ENCODE measurements at regions not wholly inside any gene's neighbourhood (a gene's known extent, or its start where the extent isn't known, plus 50 kb on each side); places are given as distances from the start of the nearest gene placed in this dataset.
"Not testable (repeated sequence)": the region's sequence is repeated elsewhere in the genome, so short reads cannot be mapped to it uniquely, and the experiment has no call there.

DNA sequence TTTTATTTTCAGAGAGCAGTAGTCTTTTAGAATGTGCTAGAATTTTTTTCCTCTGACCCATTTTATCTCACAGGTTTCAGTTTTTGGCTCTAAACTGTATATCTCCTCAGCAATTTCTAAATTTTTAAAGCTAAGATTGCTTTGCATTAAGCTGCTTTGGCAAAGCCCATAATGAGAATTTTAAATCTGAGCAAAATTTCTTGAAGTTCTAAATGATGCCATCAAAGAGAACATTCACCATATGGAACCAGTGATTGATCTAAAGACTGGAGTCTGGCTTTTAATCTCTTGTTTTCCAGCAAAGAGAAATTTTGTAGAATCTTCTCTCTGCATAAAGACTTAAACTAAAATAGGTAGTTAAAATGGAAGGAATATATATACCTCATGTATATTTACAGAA is 313.6 kb downstream of the TBC1D32 start:
- no peak for DNase-seq

DNA sequence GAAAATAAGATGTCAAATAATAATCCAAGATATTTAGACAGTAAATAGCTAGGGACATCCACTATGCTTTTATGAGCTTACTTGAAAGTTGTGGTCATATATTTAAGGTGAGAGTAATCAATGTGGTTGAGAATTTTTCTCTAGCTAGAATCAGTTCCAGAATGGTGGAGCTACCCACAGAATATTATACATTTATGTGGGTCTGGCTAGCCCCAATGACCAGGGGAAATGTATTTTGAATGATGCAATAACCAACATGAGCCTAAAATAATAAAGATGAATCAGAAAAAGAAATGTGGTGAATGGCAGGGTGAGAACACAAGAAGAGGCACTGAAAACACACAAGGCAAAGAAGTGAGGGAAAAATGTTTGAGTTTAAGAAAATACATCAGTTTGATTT is 325.7 kb downstream of the TBC1D32 start:
- no peak for DNase-seq

DNA sequence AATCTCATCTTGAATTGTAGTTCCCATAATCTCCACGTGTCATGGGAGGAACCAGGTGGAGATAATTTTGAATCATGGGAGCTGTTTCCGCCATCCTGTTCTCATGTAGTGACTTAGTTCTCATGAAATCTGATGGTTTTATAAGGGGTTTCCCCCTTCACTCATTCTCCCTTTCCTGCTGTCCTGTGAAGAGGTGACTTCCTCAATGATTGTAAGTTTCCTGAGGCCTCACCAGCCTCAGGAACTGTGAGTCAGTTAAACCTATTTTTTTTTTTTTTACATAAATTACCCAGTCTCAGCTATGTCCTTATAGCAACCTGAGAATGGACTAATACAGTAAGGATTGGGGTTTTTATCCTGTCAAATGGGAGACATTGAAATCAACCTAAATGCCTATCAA is 328.3 kb downstream of the TBC1D32 start:
- DNase-seq: no peak

DNA sequence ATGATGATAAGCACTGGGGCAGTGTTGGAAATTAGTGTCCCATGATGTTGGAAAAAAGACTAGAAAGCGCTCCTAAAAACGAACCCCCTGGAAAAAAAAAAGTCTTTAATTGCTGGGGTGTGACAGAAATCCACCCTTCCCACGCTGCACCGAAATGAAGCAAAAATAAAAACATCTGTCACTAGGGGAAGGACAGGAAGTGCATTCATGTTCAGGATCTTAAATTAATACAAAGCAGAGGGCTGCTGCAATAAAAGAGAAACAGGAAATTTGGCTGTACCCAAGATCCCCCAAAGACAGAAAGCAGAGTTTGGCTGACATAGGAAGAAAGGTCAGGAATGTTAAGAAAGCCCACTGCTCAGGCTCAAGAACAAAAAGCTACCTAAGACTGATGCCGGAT is 333.9 kb downstream of the TBC1D32 start:
- DNase-seq: no peak

DNA sequence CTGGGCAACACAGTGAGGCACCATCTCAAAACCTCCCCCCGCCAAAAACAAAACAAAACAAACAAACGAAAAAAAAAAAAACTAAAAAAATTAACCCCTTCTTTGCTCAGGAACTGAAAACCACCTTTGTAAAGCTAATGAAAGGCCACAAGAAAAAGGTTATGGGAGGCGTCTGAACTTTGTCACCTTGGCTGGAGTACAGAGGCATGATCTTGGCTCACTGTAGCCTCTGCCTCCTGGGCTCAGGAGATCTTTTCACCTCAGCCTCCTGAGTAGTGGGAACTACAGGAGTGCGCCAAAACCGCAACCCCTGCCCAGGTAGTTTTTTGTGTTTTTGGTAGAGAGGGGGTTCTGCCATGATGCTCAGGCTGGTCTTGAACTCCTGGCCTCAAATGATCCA is 337.9 kb downstream of the TBC1D32 start:
- DNase-seq: no peak

DNA sequence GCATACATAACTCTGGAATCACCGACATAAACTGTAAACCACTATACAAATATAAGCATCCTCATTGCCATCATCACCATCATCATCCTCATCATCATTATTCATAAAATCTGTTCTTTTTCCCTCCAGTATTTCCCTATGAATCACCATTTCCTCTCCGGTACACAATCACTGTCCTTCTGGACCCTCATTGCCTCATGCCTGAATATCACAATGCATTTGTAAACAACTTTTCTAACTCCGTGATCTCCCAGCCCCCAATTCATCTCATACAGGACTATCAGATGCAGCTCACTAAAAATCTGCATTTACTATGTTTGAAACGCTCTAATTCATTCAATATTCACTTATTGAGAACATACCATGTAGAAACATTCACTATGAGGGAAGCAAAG is 339.7 kb downstream of the TBC1D32 start:
- DNase-seq: no peak

DNA sequence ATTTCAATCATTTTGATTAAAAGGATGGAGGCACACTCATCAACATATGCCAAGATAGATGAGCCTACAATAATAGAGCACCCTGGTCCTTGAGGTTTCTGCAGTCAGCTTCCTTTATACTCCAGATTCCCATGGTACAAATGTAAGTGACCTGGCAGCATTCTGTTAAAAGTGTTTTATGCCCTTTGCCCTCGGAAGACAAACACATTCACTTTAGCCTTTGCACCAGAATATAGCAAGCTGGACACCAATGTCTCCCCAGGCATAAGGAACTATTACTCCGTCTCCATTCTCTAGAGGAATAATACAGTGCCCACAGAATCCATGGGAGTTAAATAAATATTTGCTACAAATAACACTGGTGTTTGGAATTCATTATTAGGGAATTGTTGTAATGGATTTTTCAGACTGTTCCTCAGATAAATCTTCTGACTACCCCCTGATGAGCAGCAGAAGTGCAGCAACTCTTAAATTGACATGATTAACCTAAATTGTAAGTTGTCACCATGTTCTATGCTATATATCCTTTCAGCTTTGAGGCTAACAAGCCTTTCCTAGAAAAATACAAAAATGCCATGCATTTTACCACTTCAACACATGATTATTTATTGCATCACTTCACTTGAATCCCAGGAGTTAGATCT is 340.2 kb downstream of the TBC1D32 start:
- no peak for DNase-seq

DNA sequence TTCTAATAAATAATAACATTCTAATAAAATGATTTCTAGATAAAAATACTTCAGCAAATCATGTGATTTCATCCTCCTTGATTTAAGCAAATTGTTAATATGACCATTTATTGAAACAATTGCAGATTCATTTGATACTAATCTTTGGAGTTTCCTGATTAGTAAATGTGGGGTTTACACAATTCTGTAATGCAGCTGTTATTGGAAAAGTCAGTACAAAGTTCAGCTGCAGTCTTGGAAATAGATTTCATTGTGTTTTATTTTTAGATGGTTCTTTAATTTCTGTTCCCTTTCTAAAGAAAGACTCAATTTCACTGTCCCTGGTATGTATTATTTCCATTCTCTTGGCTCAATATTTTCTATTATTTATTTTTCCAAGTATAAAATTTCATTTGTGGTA is 342.0 kb downstream of the TBC1D32 start:
- no peak for DNase-seq

DNA sequence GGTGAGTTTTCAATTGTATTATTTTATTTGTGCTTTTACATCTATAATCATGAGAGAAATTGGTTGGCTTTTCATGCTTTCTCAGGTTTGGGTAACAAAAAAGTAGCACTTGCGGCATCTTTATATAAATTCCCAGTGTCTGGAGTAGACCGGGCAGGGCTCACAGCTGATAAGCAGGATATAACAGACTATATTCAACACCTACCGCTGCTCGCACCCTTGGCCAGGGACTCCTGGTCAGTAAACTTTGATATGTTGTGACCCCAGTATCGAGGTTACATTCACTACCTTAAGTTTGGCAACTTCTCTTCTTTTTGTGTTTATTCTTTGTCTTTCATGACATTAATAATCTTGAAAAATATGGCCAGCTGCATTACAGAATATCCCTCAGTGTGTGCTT is 343.4 kb downstream of the TBC1D32 start:
- no peak for DNase-seq

DNA sequence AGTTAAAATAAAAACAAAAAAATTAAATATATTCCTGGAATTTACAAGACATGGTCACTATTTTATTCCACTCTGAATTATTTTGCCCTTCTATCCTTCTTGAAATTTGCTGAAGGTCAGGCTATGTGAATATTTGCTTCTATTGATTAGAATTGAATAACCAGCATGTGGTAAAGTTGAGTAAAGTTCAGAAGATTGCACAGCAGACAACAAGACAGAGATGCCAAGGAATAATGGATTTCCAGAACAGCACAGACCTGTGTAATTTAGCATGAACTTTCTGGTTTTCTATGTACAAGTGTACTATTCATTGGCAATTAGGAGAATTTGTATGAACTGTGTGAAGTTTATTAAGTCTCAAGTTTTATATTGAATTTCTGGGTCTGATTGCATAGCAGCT is 352.4 kb downstream of the TBC1D32 start:
- DNase-seq: no peak

DNA sequence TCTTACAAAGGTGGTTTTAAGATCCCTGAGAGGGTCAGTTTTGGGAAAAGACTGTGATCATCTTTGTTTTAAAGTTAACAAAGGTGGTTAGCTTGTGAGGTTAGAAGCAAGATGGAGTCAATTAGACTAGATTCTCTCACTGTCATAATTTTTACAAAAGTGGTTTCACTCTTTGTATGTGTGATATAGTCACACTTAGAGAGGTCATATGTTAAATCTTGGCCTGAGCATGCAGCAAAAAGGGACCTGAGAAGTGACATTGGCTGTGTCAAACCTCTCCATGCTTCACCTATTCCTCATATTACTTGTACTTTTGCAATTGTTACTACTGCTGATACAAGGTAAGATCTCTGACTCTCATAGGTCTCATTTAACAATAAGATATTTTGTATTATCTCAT is 368.0 kb downstream of the TBC1D32 start:
- no peak for DNase-seq

DNA sequence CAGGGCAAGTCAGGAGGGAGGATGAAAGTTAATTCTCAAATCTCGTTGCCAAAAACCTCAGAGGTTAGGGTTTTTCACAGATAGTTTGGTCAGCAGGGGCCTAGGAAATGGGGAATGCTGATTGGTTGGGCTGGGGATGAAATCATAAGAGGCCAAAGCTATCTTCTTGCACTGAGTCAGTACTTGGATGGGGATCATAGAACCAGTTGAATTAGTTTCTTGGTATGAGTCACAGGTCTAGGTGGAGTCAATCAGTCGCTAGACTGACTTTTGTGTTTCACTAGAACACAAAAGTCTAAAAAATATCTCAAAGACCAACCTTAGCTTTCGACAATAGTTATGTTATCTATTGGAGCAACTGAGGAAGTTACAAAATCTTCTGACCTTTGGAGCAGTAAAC is 368.5 kb downstream of the TBC1D32 start:
- no peak for DNase-seq

DNA sequence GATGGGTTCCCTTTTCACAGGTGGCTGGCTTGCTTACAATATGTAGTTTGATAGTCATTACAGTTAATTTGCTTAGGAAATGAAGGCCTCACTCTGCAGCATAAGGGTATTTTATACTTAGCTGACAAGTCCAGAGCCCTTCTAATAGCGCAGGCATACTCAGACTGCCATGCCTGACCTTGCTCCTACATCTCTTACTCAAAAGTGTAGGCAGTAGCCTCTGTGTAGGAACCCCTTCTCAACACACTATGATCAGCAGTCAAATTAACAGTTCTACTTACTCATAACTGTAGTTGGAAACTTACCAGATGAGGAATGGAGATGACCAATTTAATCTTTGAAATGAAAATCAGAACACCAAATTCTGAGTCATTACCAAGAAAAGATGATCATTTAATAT is 373.5 kb downstream of the TBC1D32 start:
- no peak for DNase-seq

DNA sequence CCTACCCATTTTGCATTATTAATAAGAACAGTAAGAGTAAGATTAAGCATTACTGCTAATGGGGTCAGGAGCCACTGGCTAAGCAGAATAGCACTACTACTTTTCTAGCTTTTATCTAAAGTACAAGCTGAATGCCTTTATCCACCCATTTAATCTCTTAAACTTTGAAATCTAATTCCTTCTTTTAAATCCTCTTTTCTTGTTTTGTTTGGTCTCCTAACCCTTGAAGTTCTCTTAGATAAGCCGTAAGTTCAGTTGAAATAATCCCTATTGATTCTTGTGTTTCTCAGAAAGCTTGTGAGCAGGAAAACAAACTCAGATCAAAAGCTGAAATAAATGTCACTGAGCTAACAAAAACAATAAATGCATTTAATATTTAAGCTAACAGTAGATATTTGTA is 380.2 kb downstream of the TBC1D32 start:
- DNase-seq: no peak

DNA sequence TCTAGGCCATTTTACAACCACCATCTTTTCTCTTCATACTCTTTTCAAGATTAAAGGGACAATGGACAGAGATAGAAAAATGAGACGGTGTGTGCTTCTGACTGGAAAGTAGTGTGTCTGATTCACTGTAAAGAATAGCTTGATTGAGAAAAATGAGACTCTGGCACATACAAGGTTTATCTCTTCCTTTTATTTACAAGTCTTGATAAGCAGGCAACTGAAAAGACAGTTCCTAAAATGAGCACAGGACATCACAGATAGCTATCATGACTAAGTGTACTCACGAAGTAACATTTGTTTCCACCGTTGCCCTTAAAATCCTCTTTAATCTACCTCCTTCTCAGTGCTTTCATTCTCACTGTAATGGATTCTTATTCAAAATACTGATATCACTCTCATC is 383.0 kb downstream of the TBC1D32 start:
- DNase-seq: no peak

DNA sequence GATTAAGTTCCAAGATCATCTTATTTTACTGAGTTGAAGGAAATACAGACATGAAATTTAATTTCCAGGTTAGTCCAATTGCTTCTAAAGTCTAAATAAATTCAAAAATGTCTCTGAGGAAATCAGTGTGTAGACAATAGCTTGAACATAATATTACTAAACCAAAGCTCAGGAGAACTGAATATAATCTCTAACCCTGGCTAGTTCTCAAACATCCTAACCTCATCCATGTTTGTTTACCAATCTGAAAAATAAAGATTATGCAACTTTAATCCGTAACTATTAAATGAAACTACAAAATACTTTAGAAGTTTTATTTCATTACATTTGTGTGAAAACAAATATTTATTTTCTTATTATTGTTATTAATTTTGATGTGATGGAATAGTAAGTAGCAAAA is 387.2 kb downstream of the TBC1D32 start:
- no peak for DNase-seq

DNA sequence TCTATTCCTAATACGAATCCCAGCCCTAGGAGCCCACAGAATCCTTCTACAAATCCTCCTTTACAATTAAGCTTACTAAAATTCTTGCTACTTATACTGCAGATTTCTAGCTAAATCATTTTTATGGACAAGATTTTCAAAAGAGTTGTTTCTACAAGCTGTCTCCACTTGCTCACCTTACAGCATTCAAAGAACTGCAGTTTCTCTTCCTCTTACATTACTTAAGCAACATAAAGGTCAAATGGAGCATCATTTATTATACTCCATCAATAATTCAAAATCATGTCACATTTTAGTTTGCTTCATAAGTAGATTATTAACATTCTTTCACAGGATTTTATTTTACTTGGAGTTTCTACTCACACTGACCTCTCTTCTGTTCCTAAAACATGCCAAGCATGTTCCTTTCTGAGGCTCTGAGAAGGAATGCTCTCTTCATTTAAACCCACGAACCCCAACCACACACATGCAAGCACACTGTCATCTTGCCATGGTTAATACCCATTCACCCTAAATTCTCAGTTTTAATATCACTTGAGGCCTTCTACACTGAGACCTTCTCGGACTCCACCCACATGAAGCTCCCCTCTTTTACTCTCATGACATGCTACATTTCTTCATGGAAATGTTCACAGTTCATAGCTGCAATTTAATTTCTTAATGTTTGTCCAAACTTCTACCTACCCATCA is 388.2 kb downstream of the TBC1D32 start:
- DNase-seq: no peak

DNA sequence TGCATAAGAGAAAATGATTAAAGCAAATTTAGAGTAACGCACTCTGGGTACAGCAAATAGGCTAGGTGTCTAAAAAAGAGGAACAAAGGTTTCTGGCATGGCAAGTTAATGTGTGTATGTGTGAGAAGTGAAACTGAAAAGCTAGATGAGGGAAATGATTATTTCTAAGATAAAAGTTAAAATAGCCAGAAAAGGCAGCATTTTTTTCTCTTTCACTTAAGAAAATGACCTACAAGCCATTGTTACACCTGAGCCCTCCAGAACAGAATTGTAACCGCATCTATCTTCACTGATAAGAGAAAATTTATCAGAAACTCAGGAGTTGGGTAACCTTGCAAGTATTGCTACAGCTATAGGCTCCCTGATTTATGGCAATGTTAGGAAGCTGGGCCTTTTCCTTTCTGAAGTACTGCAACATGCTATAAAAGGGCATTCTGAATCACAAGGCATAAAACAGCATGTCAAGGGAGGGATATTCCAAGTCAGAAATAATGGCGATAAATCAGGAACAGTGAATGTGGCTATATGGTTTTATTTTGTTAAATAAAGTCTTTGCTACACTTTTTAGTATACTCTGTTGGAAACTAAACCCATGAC is 395.3 kb downstream of the TBC1D32 start:
- DNase-seq: no peak

DNA sequence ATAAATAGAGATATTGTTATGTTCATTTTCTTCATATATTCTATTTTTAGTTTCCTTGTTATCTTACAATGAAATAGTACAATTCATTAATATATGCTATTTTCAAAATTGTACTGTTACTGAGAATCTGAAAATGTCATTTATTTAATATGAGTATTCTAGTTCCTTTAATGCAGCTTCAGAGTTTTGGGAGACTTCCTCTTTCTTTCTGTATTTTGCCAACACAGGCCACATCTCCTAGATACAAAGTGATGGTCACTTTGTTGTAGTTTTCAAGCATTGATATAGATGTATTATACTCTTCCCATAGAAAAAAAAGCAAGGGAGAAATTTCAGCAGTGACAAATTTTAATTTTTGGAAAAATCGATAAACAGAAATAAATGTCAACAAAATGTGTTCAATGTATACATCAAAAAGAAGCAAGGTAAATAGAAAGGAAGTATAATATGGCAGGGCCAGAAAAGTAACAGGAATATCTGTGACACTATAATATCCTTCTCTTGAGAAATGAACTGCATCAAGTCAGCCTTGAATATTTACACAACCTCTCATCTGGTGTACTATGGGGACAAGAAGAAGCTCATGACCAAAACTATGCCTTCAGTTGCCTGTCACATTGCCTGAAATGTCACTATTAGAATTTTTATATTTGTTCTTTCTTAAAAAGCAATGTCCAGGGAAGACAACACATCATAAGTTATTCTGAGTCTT is 396.0 kb downstream of the TBC1D32 start:
- DNase-seq: no peak

DNA sequence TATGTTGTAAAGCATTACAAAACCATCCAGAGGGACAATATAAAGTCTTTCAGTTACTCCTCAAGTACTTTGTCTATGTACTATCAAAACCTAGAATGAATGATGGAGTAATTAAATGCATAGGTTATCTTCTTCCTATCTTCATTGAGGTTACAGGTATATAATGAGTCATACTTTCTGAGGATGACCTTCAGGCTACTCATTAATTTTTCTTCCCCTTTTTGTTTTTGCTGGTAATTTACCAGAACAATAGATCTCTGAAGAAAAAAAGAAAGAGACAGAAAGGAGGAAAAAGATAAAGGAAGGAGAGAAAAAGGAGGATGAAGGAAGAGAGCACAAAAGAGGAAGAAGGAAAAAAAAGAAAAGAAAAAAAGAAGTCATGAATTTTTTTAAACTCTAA is 398.4 kb downstream of the TBC1D32 start:
- DNase-seq: no peak

DNA sequence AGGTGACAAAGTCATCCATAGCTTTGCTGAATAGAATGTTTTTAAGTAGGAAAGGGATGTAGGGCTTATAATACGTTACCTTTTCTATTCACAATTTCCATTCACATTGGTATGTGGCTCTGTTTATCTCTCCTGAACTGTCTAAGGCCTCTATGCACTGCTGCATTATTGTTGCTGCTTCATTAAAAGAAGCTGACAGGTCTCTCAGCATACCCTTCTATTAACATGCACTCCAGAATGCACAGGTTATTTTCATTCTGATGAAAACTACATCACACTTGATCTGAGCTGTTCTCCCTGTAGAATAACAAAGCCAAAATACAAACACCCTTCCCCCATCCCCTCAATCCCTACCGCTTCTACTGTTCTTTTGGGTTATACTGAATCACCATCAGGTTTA is 399.3 kb downstream of the TBC1D32 start:
- DNase-seq: no peak

DNA sequence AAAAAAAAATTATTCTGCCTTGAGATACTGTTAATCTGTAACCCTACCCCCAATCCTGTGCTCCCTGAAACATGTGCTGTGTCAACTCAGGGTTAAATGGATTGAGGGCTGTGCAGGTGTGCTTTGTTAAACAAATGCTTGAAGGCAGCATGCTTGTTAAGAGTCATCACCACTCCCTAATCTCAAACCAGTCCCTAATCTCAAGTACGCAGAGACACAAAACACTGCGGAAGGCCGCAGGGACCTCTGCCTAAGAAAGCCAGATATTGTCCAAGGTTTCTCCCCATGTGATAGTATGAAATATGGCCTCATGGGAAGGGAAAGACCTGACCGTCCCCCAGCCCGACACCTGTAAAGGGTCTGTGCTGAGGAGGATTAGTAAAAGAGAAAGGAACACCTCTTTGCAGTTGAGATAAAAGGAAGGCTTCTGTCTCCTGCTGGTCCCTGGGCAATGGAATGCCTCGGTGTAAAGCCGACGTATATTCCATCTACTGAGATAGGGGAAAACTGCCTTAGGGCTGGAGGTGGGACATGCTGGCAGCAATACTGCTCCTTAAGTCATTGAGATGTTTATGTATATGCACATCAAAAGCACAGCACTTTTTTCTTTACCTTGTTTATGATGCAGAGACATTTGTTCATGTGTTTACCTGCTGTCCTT is 402.6 kb downstream of the TBC1D32 start:
- DNase-seq: not testable (repeated sequence)

DNA sequence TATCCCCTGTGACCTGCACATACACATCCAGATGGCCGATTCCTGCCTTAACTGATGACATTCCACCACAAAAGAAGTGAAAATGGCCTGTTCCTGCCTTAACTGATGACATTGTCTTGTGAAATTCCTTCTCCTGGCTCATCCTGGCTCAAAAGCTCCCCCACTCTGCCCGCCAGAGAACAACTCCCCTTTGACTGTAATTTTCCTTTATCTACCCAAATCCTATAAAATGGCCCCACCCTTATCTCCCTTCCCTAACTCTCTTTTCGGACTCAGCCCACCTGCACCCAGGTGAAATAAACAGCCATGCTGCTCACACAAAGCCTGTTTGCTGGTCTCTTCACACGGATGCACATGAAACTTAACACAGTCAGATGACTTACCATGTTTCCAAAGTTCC is 403.8 kb downstream of the TBC1D32 start:
- DNase-seq: not testable (repeated sequence)

DNA sequence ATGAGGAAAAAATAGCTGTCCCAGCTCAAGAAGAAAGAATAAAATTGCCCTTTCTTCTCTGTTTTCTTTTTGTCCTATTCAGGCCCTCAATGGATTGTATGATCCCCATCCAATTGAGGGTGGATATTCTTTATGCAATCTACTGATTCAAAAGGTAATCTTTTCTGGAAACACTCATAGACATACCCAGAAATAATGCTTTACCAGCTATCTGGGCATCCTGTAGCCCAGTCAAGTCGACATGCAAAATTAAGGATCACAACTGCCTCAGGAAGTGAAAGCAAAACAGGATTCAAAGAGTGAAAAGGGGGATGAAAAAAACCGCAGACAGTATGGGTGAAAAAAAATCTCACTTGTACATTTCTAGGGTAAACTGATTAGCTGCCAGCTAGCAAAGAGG is 410.1 kb downstream of the TBC1D32 start:
- no peak for DNase-seq
